Tibial nerve (tissue), 3 donors: ENCODE measurements at regions not wholly inside any gene's neighbourhood (a gene's known extent, or its start where the extent isn't known, plus 50 kb on each side); places are given as distances from the start of the nearest gene placed in this dataset.

Source experiments
- POLR2A ChIP-seq, 2 donors: fragments of 450-650 bp; IDR thresholded peaks; one replicate each; pipeline ENCODE4 v1.6.1; 2017; ENCODE audit warnings: antibody characterized with exemption in 2 of 2, mild to moderate bottlenecking in 2 of 2, moderate library complexity in 2 of 2
- TF ChIP-seq, protein P1 (sequence below), 5 experiments: fragments of 200-600 bp in 3 of 5; fragments of 450-650 bp in 2 of 5; sonication (generic) in 3 of 5; IDR thresholded peaks; one replicate each; pipeline ENCODE4 v1.5.1; 2016 to 2019; ENCODE audit warnings: antibody characterized with exemption in 5 of 5, mild to moderate bottlenecking in 3 of 5, moderate library complexity in 2 of 5

DNA sequence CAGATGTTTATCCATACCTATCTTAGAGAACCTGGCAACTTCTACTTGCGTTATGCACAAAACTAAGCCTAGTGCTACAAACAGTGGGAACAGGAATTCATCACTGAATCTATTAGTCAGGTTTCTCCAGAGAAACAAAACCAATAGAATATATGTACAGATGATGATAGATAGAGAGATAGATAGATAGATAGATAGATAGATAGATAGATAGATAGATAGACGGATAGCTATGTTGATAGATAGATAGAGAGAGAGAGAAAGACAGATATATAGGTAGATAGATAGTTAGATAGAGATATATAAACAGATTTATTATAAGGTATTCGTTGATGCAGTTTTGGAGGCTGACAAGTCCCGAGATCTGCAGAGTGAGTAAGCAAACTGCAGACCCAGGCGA lies 495.6 kb downstream of the TMEM114 start:
- TF ChIP-seq, protein P1, sequence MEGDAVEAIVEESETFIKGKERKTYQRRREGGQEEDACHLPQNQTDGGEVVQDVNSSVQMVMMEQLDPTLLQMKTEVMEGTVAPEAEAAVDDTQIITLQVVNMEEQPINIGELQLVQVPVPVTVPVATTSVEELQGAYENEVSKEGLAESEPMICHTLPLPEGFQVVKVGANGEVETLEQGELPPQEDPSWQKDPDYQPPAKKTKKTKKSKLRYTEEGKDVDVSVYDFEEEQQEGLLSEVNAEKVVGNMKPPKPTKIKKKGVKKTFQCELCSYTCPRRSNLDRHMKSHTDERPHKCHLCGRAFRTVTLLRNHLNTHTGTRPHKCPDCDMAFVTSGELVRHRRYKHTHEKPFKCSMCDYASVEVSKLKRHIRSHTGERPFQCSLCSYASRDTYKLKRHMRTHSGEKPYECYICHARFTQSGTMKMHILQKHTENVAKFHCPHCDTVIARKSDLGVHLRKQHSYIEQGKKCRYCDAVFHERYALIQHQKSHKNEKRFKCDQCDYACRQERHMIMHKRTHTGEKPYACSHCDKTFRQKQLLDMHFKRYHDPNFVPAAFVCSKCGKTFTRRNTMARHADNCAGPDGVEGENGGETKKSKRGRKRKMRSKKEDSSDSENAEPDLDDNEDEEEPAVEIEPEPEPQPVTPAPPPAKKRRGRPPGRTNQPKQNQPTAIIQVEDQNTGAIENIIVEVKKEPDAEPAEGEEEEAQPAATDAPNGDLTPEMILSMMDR (IDR thresholded peaks at IDR 0.05) = no peak
- TF ChIP-seq POLR2A (IDR thresholded peaks at IDR 0.05) = no peak
